ENCODE measurements at regions not wholly inside any gene's neighbourhood (a gene's known extent, or its start where the extent isn't known, plus 50 kb on each side); places are given as distances from the start of the nearest gene placed in this dataset.
"Not testable (repeated sequence)": the region's sequence is repeated elsewhere in the genome, so short reads cannot be mapped to it uniquely, and the experiment has no call there.

DNA sequence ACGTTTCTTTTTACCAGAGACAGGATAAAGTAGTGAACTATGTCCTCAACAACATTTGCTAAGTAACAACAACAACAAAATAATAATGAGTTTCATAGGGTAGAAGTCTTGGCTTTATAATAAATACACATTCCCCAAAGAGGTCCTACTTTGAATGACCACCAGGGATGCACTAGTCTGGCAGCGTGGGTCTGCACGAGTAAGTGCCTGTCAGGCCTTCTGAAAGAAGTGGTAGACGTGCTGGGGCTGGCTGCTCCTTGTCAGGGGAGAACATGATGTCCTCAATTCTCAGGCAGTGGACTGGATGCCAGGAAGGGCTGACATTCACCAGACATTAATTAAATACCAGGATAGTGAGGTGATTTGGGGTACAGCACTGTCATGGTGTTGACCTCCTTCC, 331.1 kb downstream of the TMEM38B start:
- 52 to 59% methylated on average over 4 of the region's 4 CpGs for WGBS, 2 donors (ENCODE audit: low coverage in 1 of 2)
- H3K27ac ChIP-seq = no peak overlapping the region
- no peak for ATAC-seq

GRCh38 chr9:106030146-106030545, 335.8 kb downstream of the TMEM38B start:
- H3K9me3 ChIP-seq, H3K27ac ChIP-seq, H3K4me1 ChIP-seq, H3K4me3 ChIP-seq, ATAC-seq, H3K27me3 ChIP-seq, H3K36me3 ChIP-seq: not testable (repeated sequence)
- WGBS, 2 donors (ENCODE audit: low coverage in 1 of 2) = 90 to 93% methylated on average over 3 of the region's 3 CpGs

More for the DNA sequence above, 331.1 kb downstream of the TMEM38B start:
- Histone ChIP-seq H3K27me3 (no peaks in the 10 kb centered on the region), H3K9me3 (no peaks in the 10 kb centered on the region), H3K36me3 (no peaks in the 10 kb centered on the region), H3K4me1 (no peaks in the 10 kb centered on the region), H3K4me3 (no peak overlapping the region)
- TF ChIP-seq POLR2A (IDR thresholded peaks at IDR 0.05) = no peak

- no peak for ATAC-seq
- H3K27ac ChIP-seq = no peak overlapping the region
- WGBS, 2 donors (ENCODE audit: low coverage in 1 of 2) = 66 to 72% methylated on average over 3 of the region's 3 CpGs
- no peak for TF ChIP-seq POLR2AphosphoS5 (IDR thresholded peaks at IDR 0.05)
- no peak for TF ChIP-seq EP300 (IDR thresholded peaks at IDR 0.05)
- no peak for TF ChIP-seq POLR2A (IDR thresholded peaks at IDR 0.05)
- TF ChIP-seq, protein P1, sequence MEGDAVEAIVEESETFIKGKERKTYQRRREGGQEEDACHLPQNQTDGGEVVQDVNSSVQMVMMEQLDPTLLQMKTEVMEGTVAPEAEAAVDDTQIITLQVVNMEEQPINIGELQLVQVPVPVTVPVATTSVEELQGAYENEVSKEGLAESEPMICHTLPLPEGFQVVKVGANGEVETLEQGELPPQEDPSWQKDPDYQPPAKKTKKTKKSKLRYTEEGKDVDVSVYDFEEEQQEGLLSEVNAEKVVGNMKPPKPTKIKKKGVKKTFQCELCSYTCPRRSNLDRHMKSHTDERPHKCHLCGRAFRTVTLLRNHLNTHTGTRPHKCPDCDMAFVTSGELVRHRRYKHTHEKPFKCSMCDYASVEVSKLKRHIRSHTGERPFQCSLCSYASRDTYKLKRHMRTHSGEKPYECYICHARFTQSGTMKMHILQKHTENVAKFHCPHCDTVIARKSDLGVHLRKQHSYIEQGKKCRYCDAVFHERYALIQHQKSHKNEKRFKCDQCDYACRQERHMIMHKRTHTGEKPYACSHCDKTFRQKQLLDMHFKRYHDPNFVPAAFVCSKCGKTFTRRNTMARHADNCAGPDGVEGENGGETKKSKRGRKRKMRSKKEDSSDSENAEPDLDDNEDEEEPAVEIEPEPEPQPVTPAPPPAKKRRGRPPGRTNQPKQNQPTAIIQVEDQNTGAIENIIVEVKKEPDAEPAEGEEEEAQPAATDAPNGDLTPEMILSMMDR (IDR thresholded peaks at IDR 0.05) = no peak
- H3K36me3 ChIP-seq = no peaks in the 10 kb centered on the region
- H3K9me3 ChIP-seq = no peaks in the 10 kb centered on the region
- H3K4me1 ChIP-seq = no peaks in the 10 kb centered on the region
- no peaks in the 10 kb centered on the region for H3K27me3 ChIP-seq
- H3K4me3 ChIP-seq = no peak overlapping the region
These were observed 338.6 kb downstream of the TMEM38B start for GRCh38 chr9:106032978-106033377.

GRCh38 chr9:106035806-106036205, 341.5 kb downstream of the TMEM38B start:
- TF ChIP-seq POLR2A (IDR thresholded peaks at IDR 0.05) = no peak
- TF ChIP-seq POLR2AphosphoS5 (IDR thresholded peaks at IDR 0.05) = no peak
- TF ChIP-seq EP300 (IDR thresholded peaks at IDR 0.05) = no peak
- TF ChIP-seq, protein P1 (IDR thresholded peaks at IDR 0.05) = no peak
- Histone ChIP-seq H3K27me3 (no peaks in the 10 kb centered on the region), H3K36me3 (no peaks in the 10 kb centered on the region), H3K27ac (no peak overlapping the region), H3K4me3 (no peak overlapping the region), H3K9me3 (no peaks in the 10 kb centered on the region), H3K4me1 (peaks cover 0 to 4% (median 0%) of the 10 kb centered on the region in 3 donors)
- ATAC-seq = no peak

DNA sequence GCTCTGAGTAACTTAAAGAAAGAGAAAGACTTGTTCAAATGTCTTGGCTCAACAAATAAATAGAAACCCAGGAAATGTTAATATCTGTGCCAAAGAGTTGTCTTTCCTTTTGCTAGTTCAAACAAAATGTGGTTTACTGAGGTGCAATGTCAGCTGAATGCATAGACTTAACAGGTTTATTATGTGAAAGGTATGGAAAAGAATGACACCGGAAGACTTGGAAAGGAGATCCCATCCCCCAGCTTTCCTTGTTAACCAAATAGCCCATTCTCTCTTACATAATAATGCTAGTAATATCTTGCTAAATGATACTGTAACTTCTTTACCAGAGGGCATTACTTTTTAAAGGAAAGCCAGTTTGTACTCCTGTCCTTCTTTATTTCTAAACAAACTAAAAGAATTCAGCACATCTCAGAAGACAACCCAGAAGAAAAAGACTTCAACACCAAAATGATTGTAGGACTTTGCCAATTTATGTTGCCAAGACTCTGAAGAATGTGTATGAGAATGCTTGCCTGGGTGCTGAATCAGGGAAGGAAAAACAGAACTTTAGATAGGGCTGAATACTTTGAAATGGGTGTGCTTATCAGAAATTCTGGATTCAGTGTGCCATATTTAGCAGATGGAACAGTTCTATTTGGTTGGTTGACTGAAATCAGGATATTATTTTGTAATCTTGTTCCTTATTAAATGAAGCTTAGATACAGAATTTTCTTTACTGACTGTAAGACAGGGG, 344.1 kb downstream of the TMEM38B start:
- WGBS, 2 donors (ENCODE audit: low coverage in 1 of 2) = 50 to 70% methylated on average over 1 of the region's 1 CpG
- Histone ChIP-seq H3K36me3 (no peaks in the 10 kb centered on the region), H3K4me1 (peaks cover 0 to 4% (median 0%) of the 10 kb centered on the region in 3 donors), H3K27me3 (no peaks in the 10 kb centered on the region), H3K9me3 (no peaks in the 10 kb centered on the region), H3K27ac (no peak overlapping the region), H3K4me3 (no peak overlapping the region)
- TF ChIP-seq POLR2A (IDR thresholded peaks at IDR 0.05) (no peak), EP300 (IDR thresholded peaks at IDR 0.05) (no peak), POLR2AphosphoS5 (IDR thresholded peaks at IDR 0.05) (no peak)
- TF ChIP-seq, protein P1 (IDR thresholded peaks at IDR 0.05) = no peak
- no peak for ATAC-seq

GRCh38 chr9:106039151-106039935, 345.0 kb downstream of the TMEM38B start:
- TF ChIP-seq POLR2AphosphoS5 (IDR thresholded peaks at IDR 0.05) (no peak), POLR2A (IDR thresholded peaks at IDR 0.05) (no peak), EP300 (IDR thresholded peaks at IDR 0.05) (no peak)
- TF ChIP-seq, protein P1 (IDR thresholded peaks at IDR 0.05) = no peak
- Histone ChIP-seq H3K27me3 (no peaks in the 10 kb centered on the region), H3K27ac (no peak overlapping the region), H3K36me3 (no peaks in the 10 kb centered on the region), H3K9me3 (no peaks in the 10 kb centered on the region), H3K4me1 (peaks cover 0 to 4% (median 0%) of the 10 kb centered on the region in 3 donors), H3K4me3 (no peak overlapping the region)
- 83 to 84% methylated on average over 4 of the region's 5 CpGs for WGBS, 2 donors (ENCODE audit: low coverage in 1 of 2)
- no peak for ATAC-seq

GRCh38 chr9:106041920-106042319, 347.6 kb downstream of the TMEM38B start:
- WGBS, 2 donors (ENCODE audit: low coverage in 1 of 2) = 100% methylated on average over 1 of the region's 1 CpG; no CpG with 5 or more reads in 1 of the 2 donors
- H3K36me3 ChIP-seq, H3K27ac ChIP-seq, H3K4me1 ChIP-seq, H3K9me3 ChIP-seq, ATAC-seq, H3K4me3 ChIP-seq, H3K27me3 ChIP-seq: not testable (repeated sequence)
